Natural killer cell treated with Interleukin-12 subunit alpha and Interleukin-12 subunit beta and Interleukin-15 and Interleukin-18, amount 100 ng/mL, for 72 hours (primary cell): ENCODE measurements at regions not wholly inside any gene's neighbourhood (a gene's known extent, or its start where the extent isn't known, plus 50 kb on each side); places are given as distances from the start of the nearest gene placed in this dataset.
"Not testable (repeated sequence)": the region's sequence is repeated elsewhere in the genome, so short reads cannot be mapped to it uniquely, and the experiment has no call there.

Source experiments
- ATAC-seq, 2 donors: fragments of 150-1000 bp; cut with Tn5 transposase in 1 of 2; sonication (Bioruptor Pico), chemical (Tn5 transposase) in 1 of 2; 2 replicates each; pipeline ENCODE4 v1.10.0; 2021
- DNase-seq: peaks from one replicate; pipeline ENCODE4 v3.0.0; 2022; ENCODE audit warnings: low spot score
- H3K27ac Mint-ChIP-seq, 2 donors: 1 replicate in 1 of 2; 2 replicates in 1 of 2; pipeline ENCODE4 v1.8.0; 2022; ENCODE audit warnings: mixed read lengths in 2 of 2, mild to moderate bottlenecking in 1 of 2, moderate library complexity in 1 of 2
- H3K27me3 Mint-ChIP-seq, 2 donors: 1 replicate in 1 of 2; 2 replicates in 1 of 2; pipeline ENCODE4 v1.8.0; 2022; ENCODE audit warnings: mixed read lengths in 2 of 2
- H3K36me3 Mint-ChIP-seq: one replicate; pipeline ENCODE4 v1.8.0; 2022; ENCODE audit warnings: mixed read lengths
- H3K4me1 Mint-ChIP-seq, 2 donors: 1 replicate in 1 of 2; 2 replicates in 1 of 2; pipeline ENCODE4 v1.8.0; 2022; ENCODE audit warnings: low read depth in 2 of 2, mixed read lengths in 2 of 2, mild to moderate bottlenecking in 1 of 2
- H3K4me3 Mint-ChIP-seq: one replicate; pipeline ENCODE4 v1.8.0; 2022; ENCODE audit warnings: mixed read lengths
- H3K9me3 Mint-ChIP-seq: 2 replicates; pipeline ENCODE4 v1.8.0; 2022; ENCODE audit warnings: mixed read lengths

DNA sequence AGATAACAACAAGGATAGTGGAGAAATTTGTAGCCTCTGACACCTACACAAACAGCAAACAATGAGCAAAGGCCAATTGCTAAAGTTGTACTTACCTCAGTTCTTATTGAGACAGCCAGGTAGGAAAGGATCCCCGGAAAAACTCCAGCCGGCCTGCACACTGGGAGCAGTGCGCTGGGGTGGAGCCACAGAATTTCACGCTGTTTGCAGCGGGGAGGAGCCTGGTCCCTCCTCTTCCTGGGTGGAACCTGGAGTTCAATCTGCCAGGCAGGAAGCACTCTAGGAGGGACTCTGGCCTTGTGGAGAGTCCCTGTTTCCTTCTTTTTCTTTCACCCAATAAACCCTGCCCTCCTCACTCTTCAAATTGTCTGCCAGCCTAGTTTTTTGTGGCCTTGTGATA, 382.6 kb upstream of the TGIF2LX start:
- not testable (repeated sequence) for H3K27me3 Mint-ChIP-seq, H3K36me3 Mint-ChIP-seq, H3K27ac Mint-ChIP-seq, ATAC-seq, H3K4me1 Mint-ChIP-seq, H3K4me3 Mint-ChIP-seq, H3K9me3 Mint-ChIP-seq, DNase-seq

DNA sequence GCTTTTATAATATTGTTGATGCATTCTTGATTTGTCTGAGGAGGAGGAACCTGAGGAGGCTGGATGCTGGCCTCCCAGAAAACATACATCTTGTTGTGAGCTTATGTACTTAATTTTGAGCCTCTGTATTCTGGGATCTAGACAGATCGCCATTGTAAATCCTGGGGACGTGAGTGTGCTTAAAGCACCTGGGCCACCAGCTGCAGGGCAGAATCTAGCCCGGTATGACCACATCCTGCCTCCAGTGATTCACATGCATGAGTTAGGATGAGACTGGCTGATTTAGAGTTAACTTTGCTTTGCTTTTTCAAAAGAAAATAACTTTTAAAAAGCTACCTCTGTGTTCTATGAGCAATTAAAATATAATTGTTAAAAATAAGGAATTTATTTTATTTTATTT, 364.6 kb upstream of the TGIF2LX start:
- H3K36me3 Mint-ChIP-seq, H3K27ac Mint-ChIP-seq, H3K27me3 Mint-ChIP-seq, H3K4me1 Mint-ChIP-seq, ATAC-seq, H3K4me3 Mint-ChIP-seq, DNase-seq, H3K9me3 Mint-ChIP-seq: not testable (repeated sequence)

DNA sequence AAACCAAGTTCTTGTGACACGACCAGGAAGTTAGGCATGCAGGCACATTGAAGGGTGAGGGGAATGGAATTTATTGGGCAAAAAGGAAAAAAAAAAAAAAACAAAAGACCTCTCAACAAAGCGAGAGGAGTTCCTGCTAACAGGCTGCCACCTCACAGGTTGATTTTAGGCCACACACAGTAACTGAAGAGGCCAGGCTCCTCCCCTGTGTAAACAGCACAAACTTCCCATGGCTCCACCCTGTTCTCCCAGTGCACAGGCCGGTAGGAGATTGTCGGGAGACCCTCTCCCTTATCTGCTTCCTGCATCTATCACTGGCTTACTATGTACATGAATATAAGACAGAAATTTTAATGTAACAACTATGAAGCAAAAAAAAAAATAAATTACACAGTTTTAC, 359.6 kb upstream of the TGIF2LX start:
- not testable (repeated sequence) for H3K36me3 Mint-ChIP-seq, H3K27ac Mint-ChIP-seq, H3K4me1 Mint-ChIP-seq, H3K4me3 Mint-ChIP-seq, DNase-seq, H3K27me3 Mint-ChIP-seq, H3K9me3 Mint-ChIP-seq, ATAC-seq

DNA sequence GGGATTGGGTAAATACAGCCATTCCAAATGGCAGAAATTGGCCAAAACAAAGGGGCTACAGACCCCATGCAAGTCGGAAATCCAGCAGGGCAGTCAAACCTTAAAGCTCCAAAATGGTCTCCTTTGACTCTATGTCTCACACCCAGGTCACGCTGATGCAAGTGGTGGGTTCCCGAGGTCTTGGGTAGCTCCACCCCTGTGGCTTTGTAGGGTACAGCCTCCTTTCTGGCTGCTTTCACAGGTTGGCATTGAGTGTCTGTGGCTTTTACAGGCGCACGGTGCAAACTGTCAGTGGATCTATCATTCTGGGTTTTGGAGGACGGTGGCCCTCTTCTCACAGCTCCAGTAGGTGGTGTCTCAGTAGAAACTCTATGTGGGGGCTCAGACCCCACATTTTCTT, 358.6 kb upstream of the TGIF2LX start:
- not testable (repeated sequence) for H3K27me3 Mint-ChIP-seq, H3K9me3 Mint-ChIP-seq, DNase-seq, H3K4me3 Mint-ChIP-seq, ATAC-seq, H3K4me1 Mint-ChIP-seq, H3K36me3 Mint-ChIP-seq, H3K27ac Mint-ChIP-seq

DNA sequence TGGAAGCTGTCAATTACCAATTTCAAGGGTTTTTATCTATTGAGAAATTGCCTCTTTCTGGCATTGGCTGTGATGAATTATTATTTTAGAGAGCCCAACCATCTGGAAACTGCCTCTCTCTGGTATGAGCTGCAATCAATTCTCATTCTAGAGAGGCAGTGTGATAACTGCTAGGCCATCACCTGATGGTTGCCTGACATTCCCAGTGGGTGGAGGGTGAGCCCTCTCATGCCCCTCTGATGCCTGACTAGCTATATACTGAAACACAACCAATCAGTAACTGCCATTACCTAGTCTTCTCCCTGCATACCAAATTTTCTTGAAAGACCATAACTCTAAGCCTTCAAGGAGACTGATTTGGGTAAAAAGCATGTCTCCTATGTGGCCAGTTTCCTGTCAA, 353.9 kb upstream of the TGIF2LX start:
- not testable (repeated sequence) for H3K27ac Mint-ChIP-seq, H3K27me3 Mint-ChIP-seq, H3K36me3 Mint-ChIP-seq, DNase-seq, H3K9me3 Mint-ChIP-seq, ATAC-seq, H3K4me1 Mint-ChIP-seq, H3K4me3 Mint-ChIP-seq

DNA sequence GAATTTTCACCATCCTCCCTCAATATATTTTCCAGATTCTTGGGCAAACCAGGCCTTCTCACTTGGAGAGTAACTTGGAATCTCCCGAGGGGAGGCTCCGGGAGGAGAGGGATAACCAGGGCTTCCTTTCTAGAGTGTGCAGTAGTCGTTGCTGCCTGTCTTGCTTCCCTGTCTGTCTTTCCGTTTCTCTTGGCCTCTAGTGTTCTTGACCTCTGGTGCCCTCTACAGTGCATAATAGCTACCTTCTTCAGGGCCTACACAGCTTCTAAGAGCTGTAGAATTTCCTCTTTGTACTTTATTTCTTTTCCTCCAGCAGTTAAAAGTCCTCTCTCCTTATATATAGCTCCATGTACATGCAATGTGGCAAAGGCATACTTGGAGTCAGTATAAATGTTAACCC, 339.8 kb upstream of the TGIF2LX start:
- not testable (repeated sequence) for H3K9me3 Mint-ChIP-seq, H3K4me3 Mint-ChIP-seq, DNase-seq, H3K4me1 Mint-ChIP-seq, ATAC-seq, H3K36me3 Mint-ChIP-seq, H3K27ac Mint-ChIP-seq, H3K27me3 Mint-ChIP-seq

DNA sequence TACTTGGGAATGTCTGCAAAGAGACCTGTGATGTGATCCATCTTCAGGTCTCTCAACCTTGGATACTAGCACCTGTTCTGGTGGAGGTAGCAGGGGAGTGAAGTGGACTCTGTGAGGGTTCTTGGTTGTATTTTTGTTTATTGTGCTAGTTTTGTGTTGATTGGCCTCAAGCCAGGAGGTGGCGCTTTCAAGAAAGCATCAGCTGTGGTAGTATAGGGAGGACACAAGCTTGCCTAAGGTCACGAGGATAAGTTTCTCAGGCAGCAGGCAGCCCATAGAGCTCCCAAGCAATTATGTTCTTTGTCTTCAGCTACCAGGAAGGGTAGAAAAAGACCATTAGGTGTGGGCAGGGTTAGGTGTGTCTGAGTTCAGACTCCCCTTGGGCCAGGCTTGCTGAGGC, 289.9 kb upstream of the TGIF2LX start:
- H3K27ac Mint-ChIP-seq, DNase-seq, H3K4me1 Mint-ChIP-seq, ATAC-seq, H3K4me3 Mint-ChIP-seq, H3K9me3 Mint-ChIP-seq, H3K36me3 Mint-ChIP-seq, H3K27me3 Mint-ChIP-seq: not testable (repeated sequence)

DNA sequence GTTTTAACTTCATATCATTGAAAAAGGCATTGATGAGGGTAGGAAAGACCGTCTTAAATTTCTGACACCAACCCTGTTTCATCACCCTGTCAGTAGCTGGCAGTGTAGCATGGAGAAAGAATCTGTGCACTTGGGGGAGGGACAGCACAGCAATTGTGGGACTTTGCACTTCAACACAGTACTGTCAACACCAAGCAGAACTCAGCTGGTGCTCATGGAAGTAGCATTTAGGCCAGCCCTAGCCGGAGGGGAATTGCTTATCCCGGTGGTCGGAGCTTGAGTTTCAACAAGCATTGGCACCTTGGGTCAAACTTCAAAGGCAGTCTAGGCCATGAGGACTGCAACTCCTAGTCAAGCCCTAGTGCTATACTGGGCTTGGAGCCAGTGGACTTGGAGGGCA, 285.8 kb upstream of the TGIF2LX start:
- ATAC-seq, DNase-seq, H3K9me3 Mint-ChIP-seq, H3K36me3 Mint-ChIP-seq, H3K27me3 Mint-ChIP-seq, H3K27ac Mint-ChIP-seq, H3K4me3 Mint-ChIP-seq, H3K4me1 Mint-ChIP-seq: not testable (repeated sequence)

DNA sequence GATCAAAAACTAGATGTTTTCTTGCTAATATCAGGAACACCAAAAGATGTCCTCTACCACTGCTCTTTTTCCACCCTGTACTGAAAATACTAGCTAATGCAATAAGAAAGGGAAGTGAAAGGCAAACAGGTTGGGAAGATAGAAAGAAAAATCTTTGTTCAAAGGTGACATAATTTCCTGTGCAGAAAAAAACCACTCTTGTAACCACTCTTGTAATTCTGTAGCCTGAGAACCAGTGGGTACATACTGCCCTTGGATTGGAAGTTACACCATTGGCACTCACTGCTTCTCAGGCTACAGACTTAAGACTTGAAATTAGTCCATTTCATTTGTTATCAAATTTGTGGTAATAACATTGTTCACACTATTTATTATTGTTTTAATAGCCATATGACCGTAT, 263.0 kb upstream of the TGIF2LX start:
- H3K4me3 Mint-ChIP-seq, ATAC-seq, H3K27ac Mint-ChIP-seq, H3K4me1 Mint-ChIP-seq, H3K27me3 Mint-ChIP-seq, H3K36me3 Mint-ChIP-seq, H3K9me3 Mint-ChIP-seq, DNase-seq: not testable (repeated sequence)

DNA sequence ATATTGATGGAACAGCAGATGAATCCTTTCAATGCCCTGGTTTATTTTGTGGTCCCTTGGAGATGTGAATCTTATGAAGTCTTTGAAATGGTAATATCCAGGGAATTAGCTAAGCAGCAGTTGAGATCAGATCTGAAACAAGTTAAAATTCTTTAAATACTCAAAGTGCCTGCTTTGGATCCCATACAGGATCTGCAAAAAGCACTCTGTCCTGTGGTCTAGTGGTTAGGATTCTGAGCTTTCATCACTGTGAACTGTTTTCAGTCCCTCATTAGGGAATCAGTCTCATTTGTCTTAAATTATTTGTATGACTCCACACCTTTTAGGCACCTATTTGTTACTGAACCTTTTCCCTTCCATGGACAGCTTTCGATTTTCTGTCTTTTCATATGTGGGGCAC, 215.2 kb upstream of the TGIF2LX start:
- not testable (repeated sequence) for H3K9me3 Mint-ChIP-seq, H3K27ac Mint-ChIP-seq, H3K4me3 Mint-ChIP-seq, H3K36me3 Mint-ChIP-seq, ATAC-seq, DNase-seq, H3K27me3 Mint-ChIP-seq, H3K4me1 Mint-ChIP-seq

DNA sequence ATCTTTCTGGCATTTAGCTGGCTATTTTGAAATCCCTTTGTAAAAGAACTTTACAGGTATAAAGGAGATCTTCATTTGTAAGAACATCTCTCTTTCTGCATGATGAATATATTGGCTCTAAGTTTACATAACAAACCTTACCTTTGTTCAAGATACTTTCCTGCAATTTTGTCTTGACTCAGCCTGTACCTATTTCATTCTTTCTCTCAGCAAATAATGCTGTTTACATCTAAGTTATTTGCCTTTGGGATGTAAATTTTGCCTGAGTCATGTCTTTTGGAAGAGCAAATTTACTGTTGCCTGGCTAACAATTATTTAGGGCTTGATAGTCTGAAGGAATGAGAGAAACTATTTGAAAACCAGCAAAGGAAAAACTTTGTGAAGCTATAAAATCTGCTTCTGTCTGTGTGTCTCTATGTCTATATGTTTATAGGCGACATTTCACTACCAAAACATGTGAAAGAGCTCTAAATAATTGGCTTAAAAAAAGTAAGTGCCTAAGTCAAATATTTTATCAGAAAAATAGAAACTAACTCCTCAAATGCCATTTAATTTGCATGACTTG, 214.3 kb upstream of the TGIF2LX start:
- not testable (repeated sequence) for DNase-seq, H3K27ac Mint-ChIP-seq, H3K27me3 Mint-ChIP-seq, H3K36me3 Mint-ChIP-seq, ATAC-seq, H3K9me3 Mint-ChIP-seq, H3K4me1 Mint-ChIP-seq, H3K4me3 Mint-ChIP-seq

DNA sequence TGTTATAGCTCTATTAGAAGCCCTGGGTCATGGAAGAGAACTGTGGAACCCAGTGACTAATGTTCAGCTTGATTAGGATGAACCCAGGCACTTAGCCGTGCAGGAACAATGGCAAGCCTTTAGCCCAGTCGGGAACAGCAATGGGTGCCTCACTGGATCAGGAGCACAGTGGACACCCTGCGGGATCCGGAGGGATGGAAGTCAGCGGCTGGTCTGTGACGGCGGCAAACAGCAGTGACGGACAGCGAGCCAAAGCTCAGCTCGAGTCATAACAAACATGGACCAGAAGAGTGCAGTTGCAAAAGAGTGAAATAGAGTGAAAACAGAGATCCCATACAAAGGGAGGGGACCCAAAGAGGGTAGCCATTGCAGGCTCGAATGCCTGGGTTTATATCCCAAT, 187.3 kb upstream of the TGIF2LX start:
- not testable (repeated sequence) for H3K4me3 Mint-ChIP-seq, H3K27me3 Mint-ChIP-seq, H3K27ac Mint-ChIP-seq, DNase-seq, H3K36me3 Mint-ChIP-seq, H3K9me3 Mint-ChIP-seq, H3K4me1 Mint-ChIP-seq, ATAC-seq

DNA sequence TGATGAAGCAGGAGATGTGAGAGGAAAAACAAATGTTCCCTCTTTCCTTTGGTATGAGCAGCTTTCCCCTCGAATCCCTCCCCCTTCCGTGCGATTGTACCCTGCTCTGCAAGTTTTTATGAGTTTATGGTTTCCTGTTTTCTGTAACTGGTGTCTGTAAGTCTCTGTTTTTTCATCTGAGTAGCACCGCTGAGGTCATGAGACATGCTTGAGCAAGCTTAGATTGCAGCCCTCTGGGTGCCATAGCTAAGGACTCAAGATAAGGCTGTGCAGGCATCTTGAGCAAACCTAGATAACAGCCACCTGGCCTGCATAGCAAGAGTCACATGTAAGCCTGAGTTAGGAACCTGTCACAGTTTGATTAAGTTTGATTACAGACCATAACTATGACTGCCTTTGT, 165.2 kb upstream of the TGIF2LX start:
- not testable (repeated sequence) for H3K9me3 Mint-ChIP-seq, H3K27me3 Mint-ChIP-seq, DNase-seq, H3K4me1 Mint-ChIP-seq, H3K27ac Mint-ChIP-seq, H3K36me3 Mint-ChIP-seq, ATAC-seq, H3K4me3 Mint-ChIP-seq

DNA sequence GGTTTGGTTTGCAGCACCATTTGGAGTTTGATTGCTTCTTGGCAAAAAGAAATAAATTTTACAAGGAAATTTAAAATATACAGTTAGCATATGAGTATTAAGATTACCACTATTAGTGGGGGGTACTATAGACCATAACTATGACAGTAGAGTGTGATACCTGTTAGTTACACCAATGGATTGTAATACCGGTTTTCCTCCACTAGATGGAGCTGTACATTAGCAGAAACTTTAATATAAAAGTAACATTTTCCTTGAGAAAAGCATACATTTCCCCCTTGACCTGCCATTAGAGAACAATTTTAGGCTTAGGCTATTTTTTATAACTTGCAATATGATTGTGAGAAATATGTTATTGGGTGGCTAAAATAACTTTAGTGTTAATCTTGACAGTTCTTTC, 163.9 kb upstream of the TGIF2LX start:
- H3K9me3 Mint-ChIP-seq, ATAC-seq, DNase-seq, H3K4me3 Mint-ChIP-seq, H3K4me1 Mint-ChIP-seq, H3K27me3 Mint-ChIP-seq, H3K27ac Mint-ChIP-seq, H3K36me3 Mint-ChIP-seq: not testable (repeated sequence)

DNA sequence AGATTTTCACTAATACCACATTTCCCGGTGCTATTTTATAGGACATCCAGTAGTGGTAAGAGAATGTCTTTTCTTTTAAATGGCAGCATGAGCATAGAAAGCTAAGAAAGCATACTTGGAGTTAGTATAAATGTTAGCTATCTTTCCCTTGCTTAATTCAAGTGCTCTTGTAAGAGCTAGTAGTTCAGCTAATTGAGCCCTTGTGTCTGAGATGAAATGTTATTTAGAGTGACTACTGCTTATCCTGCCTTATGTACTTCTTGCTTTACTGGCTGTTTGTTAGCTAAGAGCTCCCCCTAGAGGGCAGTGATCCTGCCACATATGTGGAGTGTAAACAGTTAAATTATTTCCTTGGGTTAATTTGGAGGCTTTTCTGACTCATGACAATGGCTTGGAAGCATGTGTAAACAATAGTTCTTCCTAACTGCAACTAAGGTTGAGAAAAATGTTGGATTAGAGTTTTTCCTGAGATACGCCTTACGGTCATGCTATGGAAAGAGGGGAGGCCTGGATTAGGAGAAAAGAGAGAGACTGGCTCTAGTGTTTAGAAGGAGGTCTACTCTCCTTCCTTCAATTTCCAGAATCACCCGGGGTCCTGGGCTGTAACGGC, 162.5 kb upstream of the TGIF2LX start:
- ATAC-seq, H3K4me3 Mint-ChIP-seq, H3K36me3 Mint-ChIP-seq: not testable (repeated sequence)

More for the DNA sequence above, 162.5 kb upstream of the TGIF2LX start:
- not testable (repeated sequence) for H3K27me3 Mint-ChIP-seq, H3K27ac Mint-ChIP-seq, H3K4me1 Mint-ChIP-seq, H3K9me3 Mint-ChIP-seq, DNase-seq
